Spinal cord (tissue), 9 donors: ENCODE measurements at regions not wholly inside any gene's neighbourhood (a gene's known extent, or its start where the extent isn't known, plus 50 kb on each side); places are given as distances from the start of the nearest gene placed in this dataset.
"Not testable (repeated sequence)": the region's sequence is repeated elsewhere in the genome, so short reads cannot be mapped to it uniquely, and the experiment has no call there.

Source experiments
- DNase-seq, 6 donors: peaks; one replicate each; pipeline versions ENCODE4 v3.0.0 to v3.0.0-alpha.2; 2013 to 2015; ENCODE audit warnings: low spot score in 6 of 6, low read depth in 4 of 6
- H3K27ac ChIP-seq: one replicate; pipeline ENCODE4 v1.5.1; 2013; ENCODE audit warnings: low read depth, low read length, control low read depth
- H3K27me3 ChIP-seq: one replicate; pipeline ENCODE4 v1.6.1; 2013; ENCODE audit warnings: low read length; ENCODE audit not compliant: control insufficient read depth, insufficient read depth
- H3K36me3 ChIP-seq: one replicate; pipeline ENCODE4 v1.6.1; 2013; ENCODE audit warnings: low read length; ENCODE audit not compliant: control insufficient read depth, insufficient read depth
- H3K4me1 ChIP-seq: one replicate; pipeline ENCODE4 v1.6.1; 2013; ENCODE audit warnings: low read length; ENCODE audit not compliant: control insufficient read depth, insufficient read depth
- H3K4me3 ChIP-seq: one replicate; pipeline ENCODE4 v1.5.1; 2013; ENCODE audit warnings: low read depth, low read length, control low read depth
- H3K9me3 ChIP-seq: one replicate; pipeline ENCODE4 v1.6.1; 2013; ENCODE audit warnings: low read length; ENCODE audit not compliant: control insufficient read depth, insufficient read depth
- WGBS: methylation state at CpG from one replicate; pipeline ENCODE4 v1.1.5; 2013; ENCODE audit warnings: missing lambda C conversion rate; ENCODE audit not compliant: insufficient coverage; 5-methylcytosine and 5-hydroxymethylcytosine counted together
- donor health status: healthy.

- no peaks in the 10 kb centered on the region for H3K27me3 ChIP-seq
- no peak overlapping the region for H3K27ac ChIP-seq
- no peaks in the 10 kb centered on the region for H3K9me3 ChIP-seq
- WGBS: no CpG with 5 or more reads among the region's 1 CpG
- H3K4me3 ChIP-seq: no peak overlapping the region
- no peaks in the 10 kb centered on the region for H3K4me1 ChIP-seq
- no peak for DNase-seq
- H3K36me3 ChIP-seq: no peaks in the 10 kb centered on the region
Measured at GRCh38 chr5:143921525-143922311, 109.8 kb downstream of the HMHB1 start.

DNA sequence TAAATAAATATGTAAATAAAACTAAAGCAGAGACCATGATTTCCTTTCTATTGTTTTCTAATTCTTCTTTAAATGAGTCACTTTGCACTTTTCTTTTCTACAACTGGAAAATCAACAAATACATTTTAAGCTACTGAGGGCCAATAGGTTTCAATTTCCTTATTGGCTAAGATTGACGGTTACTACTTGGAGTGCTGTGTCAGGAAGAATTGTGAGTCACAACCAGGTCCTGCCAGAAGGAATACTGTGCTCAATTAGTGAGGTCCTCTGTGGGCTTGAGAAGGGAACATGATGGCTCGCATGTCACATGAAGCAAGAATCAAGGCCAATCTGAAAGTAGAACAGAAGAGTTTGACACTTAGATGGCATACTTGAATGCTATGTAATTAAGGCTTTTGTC, 110.8 kb downstream of the HMHB1 start:
- DNase-seq: no peak
- H3K9me3 ChIP-seq: no peaks in the 10 kb centered on the region
- H3K36me3 ChIP-seq: no peaks in the 10 kb centered on the region
- 75% methylated on average over 1 of the region's 2 CpGs for WGBS
- H3K4me3 ChIP-seq: no peak overlapping the region
- H3K27me3 ChIP-seq: no peaks in the 10 kb centered on the region
- H3K27ac ChIP-seq: no peak overlapping the region
- no peaks in the 10 kb centered on the region for H3K4me1 ChIP-seq

GRCh38 chr5:143923634-143924266, 111.8 kb downstream of the HMHB1 start:
- H3K27me3 ChIP-seq: no peaks in the 10 kb centered on the region
- WGBS: 100% methylated on average over 1 of the region's 6 CpGs
- no peaks in the 10 kb centered on the region for H3K4me1 ChIP-seq

GRCh38 chr5:143924311-143924978, 112.5 kb downstream of the HMHB1 start:
- Histone ChIP-seq H3K9me3 (no peaks in the 10 kb centered on the region), H3K27me3 (no peaks in the 10 kb centered on the region), H3K4me1 (no peaks in the 10 kb centered on the region), H3K27ac (no peak overlapping the region), H3K36me3 (no peaks in the 10 kb centered on the region), H3K4me3 (no peak overlapping the region)
- DNase-seq: peak in 1 of 6 donors; percentile 9
- no CpG with 5 or more reads among the region's 4 CpGs for WGBS

More at GRCh38 chr5:143923634-143924266, 111.8 kb downstream of the HMHB1 start:
- Histone ChIP-seq H3K9me3 (no peaks in the 10 kb centered on the region), H3K27ac (no peak overlapping the region), H3K36me3 (no peaks in the 10 kb centered on the region), H3K4me3 (no peak overlapping the region)
- DNase-seq: no peak

GRCh38 chr5:143924979-143925325, 113.0 kb downstream of the HMHB1 start:
- not testable (repeated sequence) for DNase-seq, H3K9me3 ChIP-seq, H3K36me3 ChIP-seq, H3K4me1 ChIP-seq, H3K27me3 ChIP-seq, H3K27ac ChIP-seq, H3K4me3 ChIP-seq
- 100% methylated on average over 1 of the region's 3 CpGs for WGBS

DNA sequence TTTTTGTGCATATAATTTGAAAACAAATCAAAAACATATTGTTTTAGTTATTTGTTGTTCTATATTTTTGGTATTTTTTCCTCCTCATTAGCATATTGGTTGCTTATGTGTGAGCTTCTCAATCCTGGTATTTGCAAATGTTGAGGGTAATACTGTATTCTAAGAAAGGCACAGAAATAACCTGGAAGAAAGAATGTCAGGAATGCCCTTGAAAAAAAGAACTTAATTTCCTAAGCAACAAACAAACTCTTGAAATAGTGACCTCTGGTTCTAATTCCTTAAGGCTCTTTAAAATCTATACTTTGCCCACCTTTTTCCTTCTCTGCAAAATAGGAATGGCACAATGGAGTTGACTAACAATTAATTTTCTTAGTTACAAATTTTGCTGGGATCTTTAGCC, 117.5 kb downstream of the HMHB1 start:
- Histone ChIP-seq H3K36me3 (no peaks in the 10 kb centered on the region), H3K27me3 (no peaks in the 10 kb centered on the region), H3K27ac (no peak overlapping the region), H3K9me3 (no peaks in the 10 kb centered on the region), H3K4me1 (peaks cover 3% of the 10 kb centered on the region), H3K4me3 (no peak overlapping the region)
- no peak for DNase-seq

GRCh38 chr5:143930561-143930960, 118.6 kb downstream of the HMHB1 start:
- Histone ChIP-seq H3K9me3 (no peaks in the 10 kb centered on the region), H3K27me3 (no peaks in the 10 kb centered on the region), H3K27ac (no peak overlapping the region), H3K36me3 (no peaks in the 10 kb centered on the region), H3K4me1 (peaks cover 3% of the 10 kb centered on the region), H3K4me3 (no peak overlapping the region)
- DNase-seq: no peak

GRCh38 chr5:143931476-143931875, 119.5 kb downstream of the HMHB1 start:
- 41% methylated on average over 4 of the region's 4 CpGs for WGBS
- no peaks in the 10 kb centered on the region for H3K27me3 ChIP-seq
- H3K27ac ChIP-seq: peak overlapping the region; percentile 61
- no peak overlapping the region for H3K4me3 ChIP-seq
- H3K9me3 ChIP-seq: no peaks in the 10 kb centered on the region
- DNase-seq: peak; percentile 60 to 88 (median 69)
- H3K36me3 ChIP-seq: no peaks in the 10 kb centered on the region
- H3K4me1 ChIP-seq: peaks cover 3% of the 10 kb centered on the region

DNA sequence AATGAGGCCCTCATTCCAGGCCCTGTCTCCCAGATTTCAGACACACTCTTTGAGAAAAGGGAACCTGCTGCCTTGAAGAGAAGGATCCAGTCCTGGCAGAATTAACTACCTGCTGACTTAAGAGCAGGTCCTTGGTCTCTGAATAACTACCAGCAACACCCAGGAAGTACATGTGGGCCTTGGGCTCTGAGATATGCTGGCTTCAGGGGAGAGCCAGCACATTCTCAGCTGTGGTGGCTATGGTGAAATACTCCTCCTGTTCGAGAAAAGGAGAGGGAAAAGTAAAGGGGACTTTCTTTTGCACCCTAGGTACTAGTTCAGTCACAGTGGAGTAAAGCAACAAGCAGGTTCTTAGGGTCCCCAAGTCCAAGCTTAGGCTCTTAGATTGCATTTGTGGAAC, 120.0 kb downstream of the HMHB1 start:
- peaks cover 3% of the 10 kb centered on the region for H3K4me1 ChIP-seq
- WGBS: 92% methylated on average over 1 of the region's 1 CpG
- H3K27ac ChIP-seq: peak overlapping the region; percentile 33
- no peaks in the 10 kb centered on the region for H3K36me3 ChIP-seq
- no peaks in the 10 kb centered on the region for H3K9me3 ChIP-seq
- no peak overlapping the region for H3K4me3 ChIP-seq
- DNase-seq: no peak
- no peaks in the 10 kb centered on the region for H3K27me3 ChIP-seq

DNA sequence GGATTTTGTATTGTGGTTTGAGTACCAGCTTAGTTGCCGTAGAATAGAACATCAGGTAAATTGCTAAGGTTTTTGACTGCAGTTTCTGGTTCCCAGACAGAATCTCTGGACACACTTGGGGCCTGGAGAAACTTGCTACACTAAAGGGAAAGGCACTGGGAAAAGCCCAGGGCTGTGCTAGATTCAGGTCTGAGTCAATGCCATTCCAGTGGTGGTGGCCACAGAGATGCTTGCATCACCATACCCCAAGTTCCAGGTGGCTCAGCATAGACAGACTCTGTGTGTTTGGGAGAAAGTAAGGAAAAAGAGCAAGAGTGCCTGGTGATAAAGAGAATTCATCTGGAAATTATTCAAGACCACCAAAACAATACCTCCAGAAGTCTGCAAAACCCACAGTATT, 120.6 kb downstream of the HMHB1 start:
- no peak overlapping the region for H3K27ac ChIP-seq
- no peak overlapping the region for H3K4me3 ChIP-seq
- WGBS: 94% methylated on average over 1 of the region's 1 CpG
- H3K27me3 ChIP-seq: no peaks in the 10 kb centered on the region
- no peaks in the 10 kb centered on the region for H3K36me3 ChIP-seq
- no peaks in the 10 kb centered on the region for H3K9me3 ChIP-seq
- DNase-seq: no peak
- H3K4me1 ChIP-seq: peaks cover 3% of the 10 kb centered on the region
